ENCODE measurements at regions not wholly inside any gene's neighbourhood (a gene's known extent, or its start where the extent isn't known, plus 50 kb on each side); places are given as distances from the start of the nearest gene placed in this dataset.
"Not testable (repeated sequence)": the region's sequence is repeated elsewhere in the genome, so short reads cannot be mapped to it uniquely, and the experiment has no call there.

DNA sequence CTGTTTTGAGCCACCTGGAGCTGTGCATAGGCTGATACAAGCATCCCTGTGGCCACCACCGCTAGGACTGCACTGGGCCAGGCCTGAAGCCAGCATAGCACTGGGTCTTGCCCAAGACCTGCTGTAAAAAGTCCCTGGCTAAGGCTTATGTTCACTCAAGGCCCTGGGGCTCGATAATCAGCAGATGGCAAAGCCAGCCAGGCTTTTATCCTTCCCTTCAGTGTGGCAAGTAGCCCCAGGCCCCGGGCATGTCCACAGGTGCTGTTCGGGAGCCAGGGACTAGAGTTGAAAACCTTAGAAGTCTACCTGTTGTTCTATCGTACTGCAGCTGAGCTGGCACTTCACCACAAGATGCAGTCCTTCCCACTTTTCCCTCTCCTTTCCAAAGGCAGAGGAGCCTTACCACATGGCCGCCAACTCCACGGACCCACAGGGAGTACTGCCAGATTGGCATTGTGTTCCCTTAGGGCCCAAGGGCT is 226.4 kb upstream of the ZNF217 start:
- DNase-seq (ENCODE audit: low spot score in 2 of 2): peak in 1 of 2 donors; percentile 39
- TF ChIP-seq POLR2AphosphoS5 (IDR thresholded peaks at IDR 0.05) (no peak), POLR2A (IDR thresholded peaks at IDR 0.05) (no peak)
- TF ChIP-seq, protein P1, sequence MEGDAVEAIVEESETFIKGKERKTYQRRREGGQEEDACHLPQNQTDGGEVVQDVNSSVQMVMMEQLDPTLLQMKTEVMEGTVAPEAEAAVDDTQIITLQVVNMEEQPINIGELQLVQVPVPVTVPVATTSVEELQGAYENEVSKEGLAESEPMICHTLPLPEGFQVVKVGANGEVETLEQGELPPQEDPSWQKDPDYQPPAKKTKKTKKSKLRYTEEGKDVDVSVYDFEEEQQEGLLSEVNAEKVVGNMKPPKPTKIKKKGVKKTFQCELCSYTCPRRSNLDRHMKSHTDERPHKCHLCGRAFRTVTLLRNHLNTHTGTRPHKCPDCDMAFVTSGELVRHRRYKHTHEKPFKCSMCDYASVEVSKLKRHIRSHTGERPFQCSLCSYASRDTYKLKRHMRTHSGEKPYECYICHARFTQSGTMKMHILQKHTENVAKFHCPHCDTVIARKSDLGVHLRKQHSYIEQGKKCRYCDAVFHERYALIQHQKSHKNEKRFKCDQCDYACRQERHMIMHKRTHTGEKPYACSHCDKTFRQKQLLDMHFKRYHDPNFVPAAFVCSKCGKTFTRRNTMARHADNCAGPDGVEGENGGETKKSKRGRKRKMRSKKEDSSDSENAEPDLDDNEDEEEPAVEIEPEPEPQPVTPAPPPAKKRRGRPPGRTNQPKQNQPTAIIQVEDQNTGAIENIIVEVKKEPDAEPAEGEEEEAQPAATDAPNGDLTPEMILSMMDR (IDR thresholded peaks at IDR 0.05): peak in 1 of 3 donors; percentile 8
- Histone ChIP-seq H3K27me3 (no peaks in the 10 kb centered on the region), H3K4me1 (no peaks in the 10 kb centered on the region), H3K36me3 (no peaks in the 10 kb centered on the region), H3K9me3 (no peaks in the 10 kb centered on the region), H3K27ac (peak overlapping the region; percentile 20 to 52), H3K4me3 (no peak overlapping the region)
- intact Hi-C loops (cut with DNase I; ENCODE audit: low total_unique reads): no loop called here

DNA sequence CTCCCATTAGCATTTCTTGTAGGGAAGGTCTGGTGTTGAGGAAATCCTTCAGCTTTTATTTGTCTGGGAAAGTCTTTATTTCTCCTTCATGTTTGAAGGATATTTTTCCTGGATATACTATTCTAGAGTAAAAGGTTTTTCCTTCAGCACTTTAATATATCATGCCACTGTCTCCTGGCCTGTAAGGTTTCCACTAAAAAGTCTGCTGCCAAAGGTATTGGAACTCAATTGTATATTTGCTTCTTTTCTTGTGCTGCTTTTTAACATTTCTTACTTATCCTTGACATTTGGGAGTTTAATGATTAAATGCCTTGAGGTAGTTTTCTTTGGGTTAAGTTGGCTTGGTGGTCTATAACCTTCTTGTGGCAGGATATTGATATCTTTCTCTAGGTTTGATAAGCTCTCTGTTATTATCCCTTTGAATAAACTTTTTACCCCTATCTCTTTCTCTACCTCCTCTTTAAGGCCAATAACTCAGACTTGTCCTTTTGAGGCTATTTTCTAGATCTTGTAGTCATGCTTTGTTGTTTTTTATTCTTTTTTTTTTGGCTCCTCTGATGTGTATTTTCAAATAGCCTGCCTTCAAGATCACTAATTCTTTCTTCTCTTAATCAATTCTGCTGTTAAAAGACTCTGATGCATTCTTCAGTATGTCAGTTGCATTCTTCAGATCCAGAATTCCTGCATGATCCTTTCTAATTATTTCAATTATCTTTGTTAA is 225.0 kb upstream of the ZNF217 start:
- no peak overlapping the region for H3K27ac ChIP-seq
- no peak for DNase-seq (ENCODE audit: low spot score in 2 of 2)
- intact Hi-C loops (cut with DNase I; ENCODE audit: low total_unique reads): no loop called here
- H3K27me3 ChIP-seq: no peaks in the 10 kb centered on the region
- no peak overlapping the region for H3K4me3 ChIP-seq
- no peaks in the 10 kb centered on the region for H3K9me3 ChIP-seq
- no peaks in the 10 kb centered on the region for H3K4me1 ChIP-seq
- no peaks in the 10 kb centered on the region for H3K36me3 ChIP-seq
- TF ChIP-seq POLR2AphosphoS5 (IDR thresholded peaks at IDR 0.05) (no peak), POLR2A (IDR thresholded peaks at IDR 0.05) (no peak)
- TF ChIP-seq, protein P1 (IDR thresholded peaks at IDR 0.05): no peak

DNA sequence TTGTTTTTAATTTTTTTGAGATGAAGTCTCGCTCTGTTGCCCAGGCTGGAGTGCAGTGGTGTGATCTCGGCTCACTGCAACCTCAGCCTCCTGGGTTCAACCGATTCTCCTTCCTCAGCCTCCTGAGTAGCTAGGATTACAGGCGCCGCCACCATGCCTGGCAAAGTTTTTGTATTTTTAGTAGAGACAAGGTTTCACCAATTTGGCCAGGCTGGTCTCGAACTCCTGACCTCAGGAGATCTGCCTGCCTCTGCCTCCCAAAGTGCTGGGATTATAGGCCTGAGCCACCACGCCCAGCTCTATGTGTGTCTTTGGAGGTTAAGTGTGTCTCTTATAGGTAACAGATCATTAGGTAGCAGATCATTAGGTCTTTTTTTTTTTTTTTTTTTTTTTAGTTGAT is 223.9 kb upstream of the ZNF217 start:
- H3K27me3 ChIP-seq; H3K4me3 ChIP-seq; H3K27ac ChIP-seq; intact Hi-C loops (cut with DNase I; ENCODE audit: low total_unique reads); H3K36me3 ChIP-seq; DNase-seq (ENCODE audit: low spot score in 2 of 2); H3K4me1 ChIP-seq; H3K9me3 ChIP-seq: not testable (repeated sequence)

DNA sequence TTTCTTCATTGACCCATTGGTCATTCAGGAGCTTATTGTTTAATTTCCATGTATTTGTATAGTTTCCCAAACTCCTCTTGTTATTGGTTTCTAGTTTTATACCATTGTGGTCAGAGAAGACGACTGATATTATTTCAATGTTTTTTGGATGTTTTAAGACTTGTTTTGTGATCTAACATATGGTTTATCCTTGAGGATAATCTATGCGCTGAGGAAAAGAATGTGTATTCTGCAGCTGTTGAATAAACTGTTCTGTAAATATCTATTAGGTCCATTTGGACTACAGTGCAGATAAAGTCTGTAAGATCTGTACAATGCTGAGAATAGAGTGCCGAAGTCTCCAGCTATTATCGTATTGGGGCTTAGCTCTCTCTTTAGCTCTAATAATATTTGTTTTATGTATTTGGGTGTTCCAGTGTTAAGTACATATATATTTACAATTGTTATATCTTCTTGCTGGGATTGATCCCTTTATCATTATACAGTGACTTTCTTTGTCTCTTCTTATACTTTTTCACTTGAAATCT is 223.3 kb upstream of the ZNF217 start:
- no peak overlapping the region for H3K27ac ChIP-seq
- intact Hi-C loops (cut with DNase I; ENCODE audit: low total_unique reads): no loop called here
- H3K27me3 ChIP-seq: no peaks in the 10 kb centered on the region
- H3K36me3 ChIP-seq: no peaks in the 10 kb centered on the region
- no peak overlapping the region for H3K4me3 ChIP-seq
- no peak for DNase-seq (ENCODE audit: low spot score in 2 of 2)
- no peaks in the 10 kb centered on the region for H3K9me3 ChIP-seq
- TF ChIP-seq POLR2AphosphoS5 (IDR thresholded peaks at IDR 0.05) (no peak), POLR2A (IDR thresholded peaks at IDR 0.05) (no peak)
- TF ChIP-seq, protein P1 (IDR thresholded peaks at IDR 0.05): no peak
- H3K4me1 ChIP-seq: no peaks in the 10 kb centered on the region

DNA sequence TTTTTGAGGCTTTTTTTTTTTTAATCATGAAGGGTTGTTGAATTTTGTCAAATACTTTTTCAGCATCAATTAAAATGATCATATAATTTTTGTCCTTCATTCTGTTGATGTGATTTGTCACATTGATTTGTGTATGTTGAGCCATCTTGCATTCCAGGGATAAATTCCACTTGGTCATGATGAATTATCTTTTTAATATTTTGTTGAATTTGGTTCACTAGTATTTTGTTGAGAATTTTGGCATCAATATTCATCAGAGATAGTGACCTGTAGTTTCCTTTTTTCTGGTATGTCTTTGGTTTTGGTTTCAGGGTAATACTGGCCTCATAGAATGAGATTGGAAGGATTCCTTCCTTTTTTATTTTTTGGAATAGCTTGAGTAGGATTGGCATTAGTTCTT is 221.9 kb upstream of the ZNF217 start:
- H3K4me1 ChIP-seq: no peaks in the 10 kb centered on the region
- H3K4me3 ChIP-seq: no peak overlapping the region
- TF ChIP-seq, protein P1 (IDR thresholded peaks at IDR 0.05): no peak
- no peak for TF ChIP-seq POLR2A (IDR thresholded peaks at IDR 0.05)
- no peak for TF ChIP-seq POLR2AphosphoS5 (IDR thresholded peaks at IDR 0.05)
- DNase-seq (ENCODE audit: low spot score in 2 of 2): no peak
- no peaks in the 10 kb centered on the region for H3K36me3 ChIP-seq
- intact Hi-C loops (cut with DNase I; ENCODE audit: low total_unique reads): no loop called here
- no peak overlapping the region for H3K27ac ChIP-seq
- no peaks in the 10 kb centered on the region for H3K9me3 ChIP-seq
- H3K27me3 ChIP-seq: no peaks in the 10 kb centered on the region

Measured in breast epithelium (tissue), 4 donors.